ENCODE measurements at regions not wholly inside any gene's neighbourhood (a gene's known extent, or its start where the extent isn't known, plus 50 kb on each side); places are given as distances from the start of the nearest gene placed in this dataset.

- DNase-seq (ENCODE audit: insufficient read length, low spot score) (no peak), FAIRE-seq (no peak)
Observed at GRCh38 chr12:34398706-34399630, 376.7 kb downstream of the ALG10 start.

GRCh38 chr12:34399631-34400410, 377.5 kb downstream of the ALG10 start:
- FAIRE-seq (no peak), DNase-seq (ENCODE audit: insufficient read length, low spot score) (no peak)
- TF ChIP-seq, protein P1, sequence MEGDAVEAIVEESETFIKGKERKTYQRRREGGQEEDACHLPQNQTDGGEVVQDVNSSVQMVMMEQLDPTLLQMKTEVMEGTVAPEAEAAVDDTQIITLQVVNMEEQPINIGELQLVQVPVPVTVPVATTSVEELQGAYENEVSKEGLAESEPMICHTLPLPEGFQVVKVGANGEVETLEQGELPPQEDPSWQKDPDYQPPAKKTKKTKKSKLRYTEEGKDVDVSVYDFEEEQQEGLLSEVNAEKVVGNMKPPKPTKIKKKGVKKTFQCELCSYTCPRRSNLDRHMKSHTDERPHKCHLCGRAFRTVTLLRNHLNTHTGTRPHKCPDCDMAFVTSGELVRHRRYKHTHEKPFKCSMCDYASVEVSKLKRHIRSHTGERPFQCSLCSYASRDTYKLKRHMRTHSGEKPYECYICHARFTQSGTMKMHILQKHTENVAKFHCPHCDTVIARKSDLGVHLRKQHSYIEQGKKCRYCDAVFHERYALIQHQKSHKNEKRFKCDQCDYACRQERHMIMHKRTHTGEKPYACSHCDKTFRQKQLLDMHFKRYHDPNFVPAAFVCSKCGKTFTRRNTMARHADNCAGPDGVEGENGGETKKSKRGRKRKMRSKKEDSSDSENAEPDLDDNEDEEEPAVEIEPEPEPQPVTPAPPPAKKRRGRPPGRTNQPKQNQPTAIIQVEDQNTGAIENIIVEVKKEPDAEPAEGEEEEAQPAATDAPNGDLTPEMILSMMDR (IDR thresholded peaks at IDR 0.05; ENCODE audit: insufficient read depth, missing control alignments) = no peak

More at GRCh38 chr12:34398706-34399630, 376.7 kb downstream of the ALG10 start:
- TF ChIP-seq, protein P1 (IDR thresholded peaks at IDR 0.05; ENCODE audit: insufficient read depth, missing control alignments) = no peak

DNA sequence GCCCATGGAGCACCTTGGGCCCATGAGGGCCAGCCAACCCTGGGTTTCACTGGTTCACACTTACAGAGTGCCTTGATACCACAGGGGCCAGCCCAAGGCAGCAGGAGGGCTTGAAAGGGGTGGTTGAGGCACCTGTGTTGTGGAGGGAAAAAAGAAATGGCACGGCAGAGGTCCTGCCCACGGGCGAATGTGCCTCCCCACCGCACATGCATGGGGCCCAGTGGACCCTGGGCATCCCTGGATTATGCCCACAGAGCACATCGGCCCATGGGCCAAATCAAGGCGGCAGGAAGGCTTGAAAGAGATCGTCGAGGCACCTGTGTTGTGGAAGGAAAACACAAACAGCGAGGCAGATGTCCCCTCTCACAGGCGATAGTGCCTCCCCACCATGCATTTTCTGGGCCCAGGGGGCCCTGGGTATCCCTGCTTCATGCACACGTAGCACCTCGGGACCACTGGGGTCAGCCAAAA, 378.1 kb downstream of the ALG10 start:
- FAIRE-seq (no peak), DNase-seq (ENCODE audit: insufficient read length, low spot score) (no peak)
- TF ChIP-seq, protein P1 (IDR thresholded peaks at IDR 0.05; ENCODE audit: insufficient read depth, missing control alignments) = no peak

DNA sequence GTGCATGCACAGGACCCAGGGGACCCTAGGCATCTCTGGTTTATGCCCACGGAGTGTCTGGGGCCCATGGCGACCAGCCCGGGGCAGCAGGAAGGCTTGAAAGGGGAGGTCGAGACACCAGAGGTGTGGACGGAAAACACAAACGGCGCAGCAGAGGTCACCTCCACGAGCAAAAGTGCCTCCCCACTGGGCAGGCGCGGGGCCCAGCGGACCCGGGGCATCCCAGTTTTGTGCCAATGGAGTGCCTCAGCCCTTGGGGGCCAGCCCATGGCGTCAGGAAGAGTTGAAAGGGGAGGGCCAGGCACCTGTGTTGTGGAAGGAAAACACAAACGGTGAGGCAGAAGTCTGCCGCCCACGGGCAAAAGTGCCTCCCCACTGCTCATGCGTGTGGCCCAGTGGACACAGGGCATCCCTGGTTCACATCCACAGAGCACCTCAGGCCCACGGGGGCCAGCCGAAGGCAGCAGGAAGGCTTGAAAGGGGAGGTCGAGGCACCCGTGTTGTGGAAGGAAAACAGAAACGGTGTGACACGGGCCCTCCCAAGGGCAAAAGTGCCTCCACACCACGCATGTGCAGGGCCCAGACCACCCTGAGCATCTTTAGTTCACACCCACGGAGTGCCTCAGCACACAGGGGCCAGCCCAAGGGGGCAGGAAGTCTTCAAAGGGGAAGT, 378.8 kb downstream of the ALG10 start:
- TF ChIP-seq, protein P1 (IDR thresholded peaks at IDR 0.05; ENCODE audit: insufficient read depth, missing control alignments) = no peak
- DNase-seq (ENCODE audit: insufficient read length, low spot score) = no peak
- FAIRE-seq = no peak

DNA sequence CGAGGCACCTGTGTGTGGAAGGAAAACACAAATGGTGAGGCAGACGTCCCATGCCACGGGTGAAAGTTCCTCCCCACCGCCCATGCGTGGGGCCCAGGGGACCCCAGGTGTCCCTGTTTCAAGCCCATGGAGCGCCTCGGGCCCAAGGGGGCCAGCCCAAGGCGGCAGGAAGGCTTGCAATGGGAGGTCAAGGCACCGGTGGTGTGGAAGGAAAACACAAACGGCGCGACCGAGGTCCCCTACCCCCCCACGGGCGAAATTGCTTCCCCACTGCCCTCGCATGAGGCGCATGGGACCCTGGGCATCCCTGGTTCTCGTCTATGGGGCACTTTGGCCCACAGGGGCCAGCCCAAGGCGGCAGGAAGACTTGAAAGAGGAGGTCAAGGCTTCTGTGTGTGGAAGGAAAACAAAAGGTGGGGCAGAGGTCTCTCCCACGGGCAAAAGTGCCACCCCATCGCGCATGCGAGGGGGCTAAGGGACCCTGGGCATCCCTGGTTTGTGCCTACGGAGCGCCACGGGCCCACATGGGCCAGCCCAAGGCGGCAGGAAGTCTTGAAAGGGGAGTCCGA, 379.4 kb downstream of the ALG10 start:
- FAIRE-seq (no peak), DNase-seq (ENCODE audit: insufficient read length, low spot score) (no peak)
- TF ChIP-seq, protein P1 (IDR thresholded peaks at IDR 0.05; ENCODE audit: insufficient read depth, missing control alignments) = no peak

GRCh38 chr12:34402228-34402898, 380.1 kb downstream of the ALG10 start:
- TF ChIP-seq, protein P1 (IDR thresholded peaks at IDR 0.05; ENCODE audit: insufficient read depth, missing control alignments) = no peak
- FAIRE-seq = no peak
- no peak for DNase-seq (ENCODE audit: insufficient read length, low spot score)
